Activated CD8-positive, alpha-beta T cell treated with anti-CD3 and anti-CD28 coated beads for 36 hours (primary cell): ENCODE measurements at regions not wholly inside any gene's neighbourhood (a gene's known extent, or its start where the extent isn't known, plus 50 kb on each side); places are given as distances from the start of the nearest gene placed in this dataset.

ENCODE experiments used
- ATAC-seq: fragments of 200-7000 bp; cut with Tn5 transposase; one replicate; pipeline ENCODE4 v1.10.0; 2021; ENCODE audit warnings: mild to moderate bottlenecking, moderate library complexity
- CTCF ChIA-PET: fragments of 350-600 bp; sonication (Branson Sonifier 250); formaldehyde crosslinking; loops from one replicate; lab custom pipeline; 2021; ENCODE audit warnings: antibody characterized with exemption; lab: Charles Lee
- POLR2A ChIA-PET: fragments of 350-600 bp; sonication (Branson Sonifier 250); formaldehyde crosslinking; loops from one replicate; lab custom pipeline; 2021; ENCODE audit warnings: antibody characterized with exemption; lab: Charles Lee
- DNase-seq: peaks from one replicate; pipeline ENCODE4 v3.0.0-alpha.2; 2020
- H3K27ac Mint-ChIP-seq: one replicate; pipeline ENCODE4 v1.8.0; 2021; ENCODE audit warnings: mild to moderate bottlenecking, mixed read lengths
- H3K27me3 Mint-ChIP-seq: one replicate; pipeline ENCODE4 v1.8.0; 2021; ENCODE audit warnings: mixed read lengths
- H3K36me3 Mint-ChIP-seq: one replicate; pipeline ENCODE4 v1.8.0; 2021; ENCODE audit warnings: low read depth, mixed read lengths
- H3K4me1 Mint-ChIP-seq: one replicate; pipeline ENCODE4 v1.8.0; 2021; ENCODE audit warnings: low read depth, mixed read lengths
- H3K4me3 Mint-ChIP-seq: one replicate; pipeline ENCODE4 v1.8.0; 2021; ENCODE audit warnings: mild to moderate bottlenecking, moderate library complexity, mixed read lengths
- H3K9me3 Mint-ChIP-seq: one replicate; pipeline ENCODE4 v1.8.0; 2021; ENCODE audit warnings: mixed read lengths
- CTCF ChIP-seq: fragments of 200-600 bp; IDR thresholded peaks from one replicate; pipeline ENCODE4 v1.8.0; 2022; ENCODE audit warnings: antibody characterized with exemption, mild to moderate bottlenecking
- intact Hi-C: fragments of 100-400 bp; cut with micrococcal nuclease; formaldehyde crosslinking; loops from one replicate; pipeline ENCODE4 v1.10.0; 2022

- ChIA-PET CTCF (no interaction called here), POLR2A (no interaction called here)
- H3K27me3 Mint-ChIP-seq: no peaks in the 10 kb centered on the region
- H3K27ac Mint-ChIP-seq: no peak overlapping the region
- H3K4me3 Mint-ChIP-seq: no peak overlapping the region
- no peak for DNase-seq
- ATAC-seq: no peak
- no peak for TF ChIP-seq CTCF
- no peaks in the 10 kb centered on the region for H3K36me3 Mint-ChIP-seq
- no peaks in the 10 kb centered on the region for H3K4me1 Mint-ChIP-seq
- intact Hi-C loops: no loop called here
- peaks cover 1% of the 10 kb centered on the region for H3K9me3 Mint-ChIP-seq
Observed at GRCh38 chr4:129901205-129901604, 805.3 kb downstream of the C4orf33 start.

DNA sequence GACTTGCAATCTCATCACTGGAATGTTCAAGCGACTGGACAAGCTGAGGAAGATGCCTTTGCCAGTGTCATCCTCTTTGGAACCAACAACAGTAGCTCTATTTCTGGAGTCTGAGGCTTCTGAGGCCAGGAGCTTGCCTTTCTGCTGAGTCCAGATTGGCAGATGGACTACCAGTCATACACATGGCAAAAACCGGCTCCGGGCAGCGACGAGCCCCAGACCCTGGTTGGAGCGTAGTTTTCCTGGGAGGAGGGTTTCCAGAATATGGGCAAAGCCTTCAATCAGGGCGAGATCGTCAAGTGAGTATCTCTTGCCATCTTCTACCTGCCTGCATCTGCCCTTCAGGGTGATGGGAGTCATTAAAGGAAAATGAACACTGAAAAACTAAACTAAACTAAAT, 807.9 kb downstream of the C4orf33 start:
- Mint-ChIP-seq H3K4me3 (no peak overlapping the region), H3K36me3 (no peaks in the 10 kb centered on the region), H3K9me3 (peaks cover 4% of the 10 kb centered on the region), H3K4me1 (no peaks in the 10 kb centered on the region), H3K27ac (no peak overlapping the region), H3K27me3 (no peaks in the 10 kb centered on the region)
- intact Hi-C loops: no loop called here
- no peak for TF ChIP-seq CTCF
- ChIA-PET POLR2A (no interaction called here), CTCF (no interaction called here)
- ATAC-seq (no peak), DNase-seq (no peak)

DNA sequence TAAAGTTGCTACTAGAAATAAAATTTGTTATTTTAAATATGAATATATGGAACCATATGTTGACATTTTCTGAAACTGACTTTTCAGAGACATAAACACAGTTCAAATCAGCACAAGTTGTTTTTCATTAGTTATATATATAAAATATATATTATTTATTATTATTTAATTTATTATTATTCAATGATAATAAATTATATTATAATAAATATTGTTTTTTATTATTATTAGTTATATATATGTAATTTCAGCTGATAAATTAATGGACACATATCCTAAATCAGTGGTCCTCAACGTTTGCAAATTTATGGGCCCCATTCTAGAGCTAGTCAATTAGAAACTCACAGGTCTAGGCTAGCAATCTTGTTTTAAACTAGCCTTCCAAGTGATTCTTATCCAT, 809.3 kb downstream of the C4orf33 start:
- H3K36me3 Mint-ChIP-seq: no peaks in the 10 kb centered on the region
- H3K27ac Mint-ChIP-seq: no peak overlapping the region
- peaks cover 9% of the 10 kb centered on the region for H3K9me3 Mint-ChIP-seq
- H3K4me1 Mint-ChIP-seq: no peaks in the 10 kb centered on the region
- ChIA-PET CTCF (no interaction called here), POLR2A (no interaction called here)
- intact Hi-C loops: no loop called here
- no peak for TF ChIP-seq CTCF
- ATAC-seq (no peak), DNase-seq (no peak)
- H3K27me3 Mint-ChIP-seq: no peaks in the 10 kb centered on the region
- no peak overlapping the region for H3K4me3 Mint-ChIP-seq

GRCh38 chr4:129908117-129908516, 812.2 kb downstream of the C4orf33 start:
- Mint-ChIP-seq H3K9me3 (peaks cover 8% of the 10 kb centered on the region), H3K4me3 (no peak overlapping the region), H3K36me3 (no peaks in the 10 kb centered on the region), H3K4me1 (no peaks in the 10 kb centered on the region), H3K27ac (no peak overlapping the region), H3K27me3 (no peaks in the 10 kb centered on the region)
- TF ChIP-seq CTCF: no peak
- intact Hi-C loops: no loop called here
- DNase-seq (no peak), ATAC-seq (no peak)
- ChIA-PET POLR2A (no interaction called here), CTCF (no interaction called here)

DNA sequence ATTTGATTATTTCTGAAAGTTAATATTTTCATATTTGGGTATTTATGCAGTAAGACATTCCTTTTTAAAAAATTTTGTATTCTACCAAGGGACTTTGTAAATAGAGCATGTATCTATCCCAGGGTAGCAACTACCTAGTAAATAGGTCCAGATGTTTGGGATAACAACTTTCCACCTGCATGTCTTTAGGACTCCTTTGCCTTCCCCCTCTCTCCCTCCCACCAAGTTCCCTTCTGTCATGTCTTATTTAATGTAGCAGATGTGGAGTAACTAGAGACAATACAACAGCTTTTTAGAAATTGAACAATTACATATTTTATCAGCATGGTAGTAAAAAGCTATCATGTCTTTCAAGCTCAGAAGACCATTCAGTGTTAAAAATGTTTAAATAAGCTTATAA, 821.0 kb downstream of the C4orf33 start:
- H3K4me3 Mint-ChIP-seq: no peak overlapping the region
- H3K27me3 Mint-ChIP-seq: no peaks in the 10 kb centered on the region
- TF ChIP-seq CTCF: no peak
- POLR2A ChIA-PET: no interaction called here
- peaks cover 1% of the 10 kb centered on the region for H3K9me3 Mint-ChIP-seq
- CTCF ChIA-PET: no interaction called here
- H3K27ac Mint-ChIP-seq: no peak overlapping the region
- no peaks in the 10 kb centered on the region for H3K4me1 Mint-ChIP-seq
- no peaks in the 10 kb centered on the region for H3K36me3 Mint-ChIP-seq
- intact Hi-C loops: no loop called here
- ATAC-seq (no peak), DNase-seq (no peak)
